Endothelial cell of umbilical vein (primary cell): ENCODE measurements at regions not wholly inside any gene's neighbourhood (a gene's known extent, or its start where the extent isn't known, plus 50 kb on each side); places are given as distances from the start of the nearest gene placed in this dataset.

ENCODE experiments used
- CTCF ChIP-seq, 2 donors: IDR thresholded peaks; 1 replicate in 1 of 2; 2 replicates in 1 of 2; pipeline ENCODE4 v1.5.1; 2011; ENCODE audit warnings: low read length in 2 of 2, mild to moderate bottlenecking in 2 of 2, moderate library complexity in 2 of 2, control low read depth in 1 of 2, inconsistent platforms in 1 of 2, low read depth in 1 of 2; ENCODE audit not compliant: insufficient read depth in 1 of 2; ENCODE audit errors: extremely low read depth in 1 of 2
- EZH2 ChIP-seq: IDR thresholded peaks from 2 replicates; pipeline ENCODE4 v1.6.1; 2012; ENCODE audit warnings: borderline replicate concordance, low read depth, mild to moderate bottlenecking, moderate library complexity, low read length, inconsistent platforms; ENCODE audit not compliant: severe bottlenecking

- TF ChIP-seq EZH2 = no peak
- TF ChIP-seq CTCF (IDR thresholded peaks at IDR 0.05; ENCODE audit: extremely low read depth in 1 of 2, insufficient read depth in 1 of 2, low read depth in 1 of 2, low read length in 2 of 2) = no peak
These were observed 160.3 kb downstream of the EN1 start for GRCh38 chr2:118687192-118687591.
